ENCODE measurements at regions not wholly inside any gene's neighbourhood (a gene's known extent, or its start where the extent isn't known, plus 50 kb on each side); places are given as distances from the start of the nearest gene placed in this dataset.

- TF ChIP-seq CTCF (conservative IDR thresholded peaks at IDR 0.05; ENCODE audit: low read length) (peak; percentile 32), EZH2phosphoT487 (IDR thresholded peaks at IDR 0.05; ENCODE audit: borderline replicate concordance) (no peak)
Observed at GRCh38 chr12:124407074-124407473, 112.2 kb downstream of the RFLNA start.

All from Loucy (cell line).